Stimulated activated CD4-positive, alpha-beta T cell treated with anti-CD3 and anti-CD28 coated beads, TNF-alpha, amount 100 ng/mL, for 48 hours (primary cell): ENCODE measurements at regions not wholly inside any gene's neighbourhood (a gene's known extent, or its start where the extent isn't known, plus 50 kb on each side); places are given as distances from the start of the nearest gene placed in this dataset.
"Not testable (repeated sequence)": the region's sequence is repeated elsewhere in the genome, so short reads cannot be mapped to it uniquely, and the experiment has no call there.

ENCODE experiments used
- DNase-seq, 3 donors: peaks; one replicate each; pipeline ENCODE4 v3.0.0-alpha.2; 2020; ENCODE audit warnings: low read depth in 3 of 3

- no peak for DNase-seq
Measured at GRCh38 chr7:120070201-120070600, 202.8 kb upstream of the KCND2 start.

DNA sequence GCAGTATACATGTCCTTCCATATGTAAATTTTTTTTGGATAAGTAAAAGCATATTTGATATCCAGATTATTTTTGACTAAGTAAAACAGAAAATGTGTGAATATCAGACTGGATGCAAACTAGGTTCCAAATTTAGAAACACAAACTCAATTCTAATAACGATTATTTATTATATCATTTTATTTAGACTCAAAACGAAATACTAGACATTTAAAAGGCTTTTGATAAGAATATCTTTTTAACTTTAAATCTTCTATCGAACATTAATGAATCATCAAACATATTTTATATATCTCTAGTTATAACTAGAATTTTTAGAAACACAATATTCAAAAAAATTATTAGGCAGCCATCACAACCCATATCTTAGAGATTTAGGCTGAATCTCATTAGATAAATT lies 195.2 kb upstream of the KCND2 start:
- no peak for DNase-seq

GRCh38 chr7:120079022-120079421 lies 194.0 kb upstream of the KCND2 start:
- no peak for DNase-seq

- DNase-seq: no peak
Measured at GRCh38 chr7:120079704-120080103, 193.3 kb upstream of the KCND2 start.

DNA sequence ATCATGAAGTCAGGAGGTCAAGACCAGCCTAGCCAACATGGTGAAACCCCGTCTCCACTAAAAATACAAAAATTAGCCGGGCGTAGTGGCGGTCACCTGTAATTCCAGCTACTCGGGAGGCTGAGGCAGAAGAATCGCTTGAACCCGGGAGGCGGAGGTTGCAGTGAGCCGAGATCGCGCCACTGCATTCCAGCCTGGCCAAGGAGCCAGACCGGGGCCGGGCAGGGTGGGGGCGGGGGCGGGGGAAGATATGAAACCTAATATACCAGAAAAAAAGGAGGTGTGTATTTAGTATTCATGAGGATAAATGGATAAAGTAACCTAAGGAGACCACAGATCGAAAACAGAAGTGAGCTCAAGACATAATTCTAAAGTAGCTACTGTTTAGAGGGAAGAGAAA lies 186.5 kb upstream of the KCND2 start:
- DNase-seq: not testable (repeated sequence)

DNA sequence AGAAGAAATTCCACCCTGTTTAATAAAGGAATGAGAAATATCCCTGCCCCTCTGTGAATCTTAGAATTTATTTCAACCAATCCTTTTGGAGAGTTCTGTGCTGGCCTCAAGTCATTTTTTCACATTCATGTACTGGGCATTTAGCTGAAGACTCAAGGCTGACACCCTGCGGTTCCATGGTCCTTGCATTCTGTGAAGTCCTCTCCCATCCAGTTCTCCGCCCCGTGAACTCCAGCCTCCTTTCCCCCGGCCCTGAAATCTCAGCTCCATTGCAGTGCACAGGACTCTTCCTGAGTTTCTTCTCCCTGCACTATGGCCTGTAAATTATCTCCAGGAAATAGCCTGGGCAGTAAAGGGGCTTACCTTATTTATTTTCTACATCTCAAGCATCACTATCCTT lies 183.0 kb upstream of the KCND2 start:
- no peak for DNase-seq

GRCh38 chr7:120091807-120092206 lies 181.2 kb upstream of the KCND2 start:
- DNase-seq: no peak

DNA sequence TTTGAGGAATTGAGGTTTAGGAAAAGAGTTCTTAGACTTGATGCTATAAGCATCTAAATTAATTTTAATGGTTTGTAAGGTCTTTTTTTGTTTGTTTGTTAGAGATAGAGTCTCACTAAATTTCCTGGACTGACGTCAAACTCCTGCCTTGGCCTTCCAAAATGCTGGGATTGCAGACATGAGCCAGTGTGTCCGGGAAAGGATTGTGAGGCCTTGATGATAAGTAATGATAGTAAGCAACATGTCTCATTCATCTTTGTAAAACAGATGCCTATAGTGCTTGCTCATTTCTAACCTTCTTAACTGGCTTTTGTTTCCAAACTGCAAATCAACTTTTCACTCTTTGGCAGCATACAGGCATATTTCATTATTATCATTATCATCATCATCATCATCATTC lies 176.0 kb upstream of the KCND2 start:
- DNase-seq: no peak

DNA sequence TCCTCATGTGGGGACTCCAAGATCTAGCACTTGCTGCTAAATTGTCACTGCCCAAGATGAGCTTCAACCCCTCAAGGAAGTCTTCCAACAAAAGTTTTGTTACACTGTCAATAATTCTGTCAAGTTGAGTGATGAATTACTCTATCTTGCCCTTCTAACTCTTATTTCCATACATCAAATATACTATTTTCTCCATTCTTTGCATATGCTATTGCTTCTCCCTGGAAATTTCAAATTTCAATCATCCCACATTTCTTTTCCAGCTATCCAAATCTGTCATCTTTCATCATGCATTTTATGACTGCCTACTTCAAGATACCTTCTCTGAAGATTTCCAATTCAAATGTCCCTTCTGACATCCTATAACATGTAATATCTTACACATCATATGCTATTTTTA lies 175.2 kb upstream of the KCND2 start:
- DNase-seq: no peak

DNA sequence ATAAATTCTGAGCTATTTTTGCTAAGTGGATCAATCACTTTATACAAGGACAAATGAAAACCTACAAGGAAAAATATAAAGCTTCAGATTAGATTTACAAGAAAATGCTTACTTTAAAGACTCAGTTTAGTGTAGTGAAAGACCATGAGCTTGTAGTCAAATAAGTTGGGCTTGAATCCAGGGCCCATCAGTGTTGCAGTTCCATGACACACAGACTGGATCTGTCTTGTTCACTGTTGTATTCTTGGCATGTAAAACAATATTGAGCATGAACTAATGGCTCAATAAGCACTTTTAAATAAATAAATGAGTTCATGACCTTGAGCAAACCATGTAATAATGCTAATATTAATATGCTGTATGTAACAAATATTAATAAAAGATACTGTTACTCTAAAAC lies 164.6 kb upstream of the KCND2 start:
- DNase-seq: no peak

DNA sequence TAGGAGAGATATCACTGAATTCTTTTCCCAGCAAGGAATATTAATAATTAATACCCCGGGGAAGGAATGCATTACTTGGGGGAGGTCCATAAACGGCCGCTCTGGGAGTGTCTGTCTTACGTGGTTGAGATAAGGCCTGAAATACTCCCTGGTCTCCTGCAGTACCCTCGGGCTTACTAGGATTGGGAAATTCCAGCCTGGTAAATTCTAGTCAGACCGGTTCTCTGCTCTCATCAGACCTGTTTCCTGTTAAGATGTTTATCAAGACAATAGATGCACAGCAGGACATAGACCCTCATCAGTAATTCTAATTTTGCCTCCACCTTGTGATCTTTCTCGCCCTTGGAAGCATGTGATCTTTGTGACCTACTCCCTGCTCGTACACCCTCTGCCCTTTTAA lies 162.8 kb upstream of the KCND2 start:
- no peak for DNase-seq

GRCh38 chr7:120114626-120115025 lies 158.3 kb upstream of the KCND2 start:
- no peak for DNase-seq

- no peak for DNase-seq
Measured at GRCh38 chr7:120123528-120123927, 149.4 kb upstream of the KCND2 start.

- DNase-seq: no peak
Measured at GRCh38 chr7:120131096-120131839, 141.7 kb upstream of the KCND2 start.

- no peak for DNase-seq
Measured at GRCh38 chr7:120138497-120138896, 134.5 kb upstream of the KCND2 start.

DNA sequence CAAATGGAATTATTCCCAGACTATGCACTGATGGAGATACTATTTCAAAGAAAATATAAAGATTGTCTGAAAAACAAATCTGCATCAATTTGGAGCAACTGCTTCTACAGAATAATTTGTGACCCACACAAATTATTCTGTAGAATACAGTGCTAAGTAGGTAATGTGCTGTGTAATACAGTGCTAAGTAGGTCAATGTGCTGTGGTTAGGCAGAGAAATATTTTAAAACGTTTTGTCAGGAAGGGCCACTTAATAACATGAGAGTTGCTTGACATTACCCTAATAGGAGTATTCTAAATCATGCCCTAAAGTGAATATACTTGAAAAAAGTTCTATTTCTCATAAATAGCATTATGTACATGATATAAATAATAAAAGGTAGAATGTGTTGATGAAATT lies 116.5 kb upstream of the KCND2 start:
- DNase-seq: no peak

DNA sequence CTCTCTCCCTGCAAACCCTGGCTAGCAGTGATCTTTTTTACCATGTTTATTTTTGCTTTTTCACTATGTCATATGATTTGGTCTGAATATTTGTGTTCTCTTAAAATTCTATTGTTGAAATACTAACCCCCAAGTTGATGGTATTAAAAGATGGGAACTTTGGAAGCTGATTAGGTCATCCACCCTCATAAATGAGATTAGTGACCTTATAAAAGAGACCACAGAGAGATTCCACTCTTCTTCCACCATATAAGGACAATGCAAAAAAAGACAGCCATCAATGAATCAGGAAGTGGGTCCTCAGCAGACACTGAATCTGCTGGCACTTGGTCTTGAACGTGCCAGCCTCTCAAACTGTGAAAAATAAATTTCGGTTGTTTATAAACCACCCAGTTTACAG lies 112.8 kb upstream of the KCND2 start:
- DNase-seq: no peak

DNA sequence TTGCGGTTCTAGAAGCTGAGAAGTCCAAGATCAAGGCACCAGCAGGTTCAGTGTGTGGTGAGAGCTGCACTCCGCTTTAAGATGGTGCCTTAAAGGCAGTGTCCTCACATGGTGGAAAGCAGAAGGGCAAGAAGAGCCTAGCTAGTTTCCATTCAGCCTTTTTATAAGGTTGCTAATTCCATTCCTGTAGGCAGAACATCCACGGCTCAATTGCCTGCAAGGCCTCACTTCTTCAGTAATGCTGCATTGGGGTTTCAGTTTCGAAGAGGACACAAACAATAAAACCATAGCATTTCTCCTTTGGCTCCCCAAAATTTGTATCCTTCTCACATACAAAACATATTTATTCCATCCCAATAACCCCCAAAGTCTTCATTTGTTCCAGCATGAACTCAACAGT lies 109.5 kb upstream of the KCND2 start:
- DNase-seq: no peak

DNA sequence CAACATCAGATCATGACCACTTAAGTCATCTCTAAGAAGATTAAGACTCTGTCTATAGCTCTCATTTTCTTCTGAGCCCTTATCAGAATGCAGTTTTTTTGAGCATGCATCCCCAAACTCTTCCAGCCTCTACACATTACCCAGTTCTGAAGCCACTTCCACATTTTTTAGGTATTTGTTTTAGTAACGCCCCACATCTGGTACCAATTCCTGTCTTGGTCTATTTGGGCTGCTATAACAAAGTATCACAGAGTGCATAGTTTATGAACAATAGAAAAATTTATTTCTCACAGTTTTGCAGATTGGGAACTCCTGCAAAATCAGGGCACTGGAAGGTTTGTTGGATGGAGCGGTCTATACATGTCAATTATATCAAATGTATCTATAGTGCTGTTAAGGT lies 107.7 kb upstream of the KCND2 start:
- DNase-seq: no peak

GRCh38 chr7:120168066-120168465 lies 104.9 kb upstream of the KCND2 start:
- DNase-seq: no peak

DNA sequence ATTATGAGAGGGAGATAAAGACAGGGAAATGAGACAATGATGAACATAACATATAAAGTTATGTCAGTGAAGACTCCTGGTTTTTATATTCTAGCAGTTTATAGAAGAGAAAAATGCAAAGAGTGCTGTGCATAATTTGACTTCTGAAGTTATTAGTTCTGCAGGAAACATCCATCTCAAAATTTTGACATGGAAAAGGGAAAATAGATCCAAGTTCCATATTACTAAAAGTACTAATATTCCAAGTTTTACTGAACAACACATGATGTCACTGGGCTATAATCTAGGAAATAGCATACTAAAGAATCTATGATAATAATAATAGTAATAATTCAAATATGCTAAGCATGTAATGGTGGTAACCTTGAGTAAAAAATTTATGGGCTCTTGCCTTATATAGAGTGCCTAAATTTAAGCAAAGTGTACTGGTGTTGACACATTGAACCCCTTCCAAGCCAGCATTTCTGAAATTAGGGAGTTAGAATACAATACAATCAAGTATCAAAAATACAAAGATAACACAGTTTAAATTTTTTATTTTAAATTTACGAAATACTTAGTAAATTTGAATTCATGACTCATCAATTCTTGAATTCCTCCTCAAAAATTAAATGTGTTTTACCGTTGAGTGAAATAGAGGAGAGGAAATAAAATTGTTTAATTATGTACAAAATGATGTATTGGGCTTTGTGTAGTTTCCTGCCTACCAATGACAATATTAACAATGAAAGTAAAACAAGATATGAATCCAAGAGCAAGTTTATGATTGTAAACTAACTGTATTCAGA lies 102.8 kb upstream of the KCND2 start:
- DNase-seq: no peak

DNA sequence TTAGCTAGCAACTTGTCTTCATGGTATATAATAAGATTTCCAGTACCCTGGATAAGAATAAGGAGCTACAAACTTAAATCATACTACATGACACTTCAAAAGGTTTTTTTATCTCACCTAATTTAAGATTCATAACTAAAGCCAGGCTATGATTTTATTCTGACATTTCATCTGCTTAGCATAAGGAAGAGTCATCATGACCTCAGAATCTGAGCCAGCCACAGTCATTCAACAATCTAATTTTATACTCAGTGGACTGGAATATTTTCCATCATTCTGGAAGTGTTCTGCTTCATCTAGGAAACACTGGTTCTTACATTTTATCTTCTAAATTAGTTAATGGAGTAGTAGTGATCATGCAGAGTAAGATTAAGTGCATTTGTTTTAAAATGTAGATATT lies 102.1 kb upstream of the KCND2 start:
- DNase-seq: no peak

DNA sequence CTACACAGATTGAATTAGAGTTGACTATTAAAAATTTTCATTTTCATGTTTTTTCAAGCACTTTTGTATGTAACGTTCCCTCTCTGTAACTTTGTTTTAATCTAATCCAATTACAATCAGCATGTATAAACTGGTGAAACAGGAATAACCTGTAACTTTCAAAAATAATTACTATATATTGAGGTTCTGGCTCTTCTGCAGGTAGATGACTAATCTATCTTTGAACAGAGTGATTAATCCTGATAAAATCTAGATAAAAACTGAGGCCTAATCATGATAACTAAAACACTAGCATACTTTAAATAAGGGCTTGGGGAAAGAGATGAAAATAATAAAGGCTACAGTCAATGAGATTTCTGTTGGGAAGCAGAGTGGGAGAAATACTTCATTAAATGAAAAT lies 101.6 kb upstream of the KCND2 start:
- DNase-seq: no peak

- no peak for DNase-seq
Measured at GRCh38 chr7:120180221-120180620, 92.8 kb upstream of the KCND2 start.
